ENCODE measurements at regions not wholly inside any gene's neighbourhood (a gene's known extent, or its start where the extent isn't known, plus 50 kb on each side); places are given as distances from the start of the nearest gene placed in this dataset.
"Not testable (repeated sequence)": the region's sequence is repeated elsewhere in the genome, so short reads cannot be mapped to it uniquely, and the experiment has no call there.

- H3K4me3 ChIP-seq (ENCODE audit: low read depth, low read length) = no peak overlapping the region
- H3K27me3 ChIP-seq (ENCODE audit: insufficient read depth, low read length) = peaks cover 15% of the 10 kb centered on the region
- H3K27ac ChIP-seq (ENCODE audit: low read depth, low read length) = no peak overlapping the region
- H3K4me1 ChIP-seq (ENCODE audit: control insufficient read depth, insufficient read depth, low read length, unreplicated experiment) = peaks cover 5% of the 10 kb centered on the region
- no peaks in the 10 kb centered on the region for H3K79me2 ChIP-seq (ENCODE audit: control insufficient read depth, insufficient read depth, low read length, unreplicated experiment)
- H3K36me3 ChIP-seq (ENCODE audit: insufficient read depth, low read length) = no peaks in the 10 kb centered on the region
- H2AFZ ChIP-seq (ENCODE audit: low read length, unreplicated experiment) = no peak overlapping the region
These were observed 206.4 kb upstream of the PELI2 start for GRCh38 chr14:55911776-55912175.

- no peak overlapping the region for H3K27ac ChIP-seq (ENCODE audit: low read depth, low read length)
- H3K36me3 ChIP-seq (ENCODE audit: insufficient read depth, low read length) = no peaks in the 10 kb centered on the region
- no peaks in the 10 kb centered on the region for H3K79me2 ChIP-seq (ENCODE audit: control insufficient read depth, insufficient read depth, low read length, unreplicated experiment)
- H3K4me3 ChIP-seq (ENCODE audit: low read depth, low read length) = no peak overlapping the region
- H3K4me1 ChIP-seq (ENCODE audit: control insufficient read depth, insufficient read depth, low read length, unreplicated experiment) = peaks cover 5% of the 10 kb centered on the region
- H2AFZ ChIP-seq (ENCODE audit: low read length, unreplicated experiment) = no peak overlapping the region
- peaks cover 19% of the 10 kb centered on the region for H3K27me3 ChIP-seq (ENCODE audit: insufficient read depth, low read length)
These were observed 205.9 kb upstream of the PELI2 start for GRCh38 chr14:55912344-55912743.

- Histone ChIP-seq H3K79me2 (ENCODE audit: control insufficient read depth, insufficient read depth, low read length, unreplicated experiment) (no peaks in the 10 kb centered on the region), H2AFZ (ENCODE audit: low read length, unreplicated experiment) (no peak overlapping the region), H3K27ac (ENCODE audit: low read depth, low read length) (no peak overlapping the region), H3K27me3 (ENCODE audit: insufficient read depth, low read length) (peaks cover 19% of the 10 kb centered on the region), H3K4me3 (ENCODE audit: low read depth, low read length) (no peak overlapping the region), H3K36me3 (ENCODE audit: insufficient read depth, low read length) (no peaks in the 10 kb centered on the region), H3K4me1 (ENCODE audit: control insufficient read depth, insufficient read depth, low read length, unreplicated experiment) (peaks cover 5% of the 10 kb centered on the region)
These were observed 204.7 kb upstream of the PELI2 start for GRCh38 chr14:55913324-55914025.

- no peak overlapping the region for H3K4me3 ChIP-seq (ENCODE audit: low read depth, low read length)
- H3K36me3 ChIP-seq (ENCODE audit: insufficient read depth, low read length) = no peaks in the 10 kb centered on the region
These were observed 203.4 kb upstream of the PELI2 start for GRCh38 chr14:55914771-55915170.

DNA sequence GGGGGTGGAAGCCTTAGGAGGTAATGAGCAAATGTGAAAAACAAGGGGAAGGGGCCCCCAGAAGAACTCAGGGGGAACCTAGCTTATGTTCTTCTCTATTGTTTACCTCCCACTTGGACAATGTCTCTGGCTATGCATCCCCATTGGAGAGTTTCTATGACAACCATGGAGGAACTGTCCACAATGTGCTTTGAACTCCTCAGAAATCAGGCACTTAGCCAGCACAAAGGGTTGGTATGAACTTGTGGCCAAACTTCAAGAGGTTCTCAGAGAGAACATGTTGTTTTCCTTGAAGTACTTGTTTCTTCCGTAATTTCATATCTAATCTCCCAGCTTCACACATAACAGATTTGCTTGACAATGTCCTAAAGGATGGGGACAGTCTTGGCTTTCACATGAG lies 202.8 kb upstream of the PELI2 start:
- H3K27ac ChIP-seq (ENCODE audit: low read depth, low read length) = no peak overlapping the region
- no peaks in the 10 kb centered on the region for H3K36me3 ChIP-seq (ENCODE audit: insufficient read depth, low read length)
- H2AFZ ChIP-seq (ENCODE audit: low read length, unreplicated experiment) = no peak overlapping the region
- H3K27me3 ChIP-seq (ENCODE audit: insufficient read depth, low read length) = peaks cover 19% of the 10 kb centered on the region
- H3K4me3 ChIP-seq (ENCODE audit: low read depth, low read length) = no peak overlapping the region
- H3K4me1 ChIP-seq (ENCODE audit: control insufficient read depth, insufficient read depth, low read length, unreplicated experiment) = peaks cover 5% of the 10 kb centered on the region
- H3K79me2 ChIP-seq (ENCODE audit: control insufficient read depth, insufficient read depth, low read length, unreplicated experiment) = no peaks in the 10 kb centered on the region

More at GRCh38 chr14:55914771-55915170, 203.4 kb upstream of the PELI2 start:
- Histone ChIP-seq H3K79me2 (ENCODE audit: control insufficient read depth, insufficient read depth, low read length, unreplicated experiment) (no peaks in the 10 kb centered on the region), H3K4me1 (ENCODE audit: control insufficient read depth, insufficient read depth, low read length, unreplicated experiment) (peaks cover 5% of the 10 kb centered on the region), H3K27ac (ENCODE audit: low read depth, low read length) (no peak overlapping the region), H2AFZ (ENCODE audit: low read length, unreplicated experiment) (no peak overlapping the region), H3K27me3 (ENCODE audit: insufficient read depth, low read length) (peaks cover 19% of the 10 kb centered on the region)

DNA sequence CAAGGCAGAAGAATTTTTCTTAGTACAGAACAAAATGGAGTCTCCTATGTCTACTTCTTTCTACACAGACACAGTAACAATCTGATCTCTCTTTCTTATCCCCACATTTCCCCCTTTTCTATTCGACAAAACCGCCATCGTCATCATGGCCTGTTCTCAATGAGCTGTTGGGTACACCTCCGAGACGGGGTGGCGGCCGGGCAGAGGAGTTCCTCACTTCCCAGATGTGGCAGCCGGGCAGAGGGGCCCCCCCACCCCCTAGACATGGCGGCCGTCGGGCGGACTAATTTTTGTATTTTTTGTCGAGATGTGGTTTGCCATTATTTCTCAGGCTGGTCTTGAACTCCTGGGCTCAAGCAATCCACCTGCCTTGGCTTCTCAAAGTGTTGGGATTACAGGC lies 198.4 kb upstream of the PELI2 start:
- not testable (repeated sequence) for H3K79me2 ChIP-seq (ENCODE audit: control insufficient read depth, insufficient read depth, low read length, unreplicated experiment); H3K4me3 ChIP-seq (ENCODE audit: low read depth, low read length); H2AFZ ChIP-seq (ENCODE audit: low read length, unreplicated experiment); H3K36me3 ChIP-seq (ENCODE audit: insufficient read depth, low read length); H3K4me1 ChIP-seq (ENCODE audit: control insufficient read depth, insufficient read depth, low read length, unreplicated experiment); H3K27ac ChIP-seq (ENCODE audit: low read depth, low read length)
- peaks cover 30% of the 10 kb centered on the region for H3K27me3 ChIP-seq (ENCODE audit: insufficient read depth, low read length)

DNA sequence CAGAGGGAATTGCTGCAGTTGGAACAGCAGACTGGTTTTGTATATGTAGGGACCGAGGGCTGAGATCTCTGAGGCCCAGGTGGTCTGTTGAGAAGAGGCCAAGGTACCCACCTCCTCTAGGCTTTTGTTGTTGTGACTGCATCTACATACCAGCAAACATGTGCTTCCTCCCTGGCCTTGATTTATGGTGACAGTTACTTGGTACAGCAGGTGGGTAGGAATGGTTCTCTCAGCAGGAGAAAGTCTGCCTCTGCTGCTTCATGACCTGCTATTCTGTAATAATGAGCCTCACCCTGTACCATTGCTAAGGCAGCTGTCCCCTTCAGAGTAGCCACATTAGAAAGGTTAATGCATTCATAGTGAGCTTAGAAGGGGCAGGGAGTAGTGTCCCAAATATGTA lies 196.7 kb upstream of the PELI2 start:
- Histone ChIP-seq H3K36me3 (ENCODE audit: insufficient read depth, low read length) (no peaks in the 10 kb centered on the region), H3K27me3 (ENCODE audit: insufficient read depth, low read length) (peaks cover 35% of the 10 kb centered on the region; the same call in 1 of the 2 replicates), H3K4me1 (ENCODE audit: control insufficient read depth, insufficient read depth, low read length, unreplicated experiment) (no peaks in the 10 kb centered on the region), H3K79me2 (ENCODE audit: control insufficient read depth, insufficient read depth, low read length, unreplicated experiment) (no peaks in the 10 kb centered on the region), H3K4me3 (ENCODE audit: low read depth, low read length) (no peak overlapping the region), H2AFZ (ENCODE audit: low read length, unreplicated experiment) (no peak overlapping the region), H3K27ac (ENCODE audit: low read depth, low read length) (no peak overlapping the region)

- no peaks in the 10 kb centered on the region for H3K79me2 ChIP-seq (ENCODE audit: control insufficient read depth, insufficient read depth, low read length, unreplicated experiment)
- peaks cover 37% of the 10 kb centered on the region; the same call in 1 of the 2 replicates for H3K27me3 ChIP-seq (ENCODE audit: insufficient read depth, low read length)
- no peak overlapping the region for H2AFZ ChIP-seq (ENCODE audit: low read length, unreplicated experiment)
- no peaks in the 10 kb centered on the region for H3K36me3 ChIP-seq (ENCODE audit: insufficient read depth, low read length)
- no peaks in the 10 kb centered on the region for H3K4me1 ChIP-seq (ENCODE audit: control insufficient read depth, insufficient read depth, low read length, unreplicated experiment)
- no peak overlapping the region for H3K27ac ChIP-seq (ENCODE audit: low read depth, low read length)
- no peak overlapping the region for H3K4me3 ChIP-seq (ENCODE audit: low read depth, low read length)
These were observed 192.2 kb upstream of the PELI2 start for GRCh38 chr14:55926007-55926406.

DNA sequence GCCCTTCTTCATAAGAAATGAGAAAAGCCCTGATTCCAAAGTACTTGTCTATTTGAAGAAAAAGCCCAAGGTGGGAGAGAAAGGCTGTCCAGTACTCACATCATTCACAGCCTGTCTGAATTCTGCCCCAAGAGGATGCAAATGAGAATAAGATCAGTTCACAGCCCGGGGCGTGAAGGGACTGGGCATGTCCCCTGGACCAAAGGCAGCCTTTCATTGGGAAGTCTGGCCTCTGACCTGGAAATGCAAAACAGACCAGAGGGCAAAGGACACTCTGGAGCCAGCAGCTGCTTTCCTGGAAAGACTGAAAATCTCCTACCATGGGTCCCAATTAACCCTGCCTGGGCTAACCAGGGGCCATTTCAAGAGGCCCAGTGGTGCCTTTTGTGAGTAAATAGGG lies 191.2 kb upstream of the PELI2 start:
- Histone ChIP-seq H3K4me1 (ENCODE audit: control insufficient read depth, insufficient read depth, low read length, unreplicated experiment) (no peaks in the 10 kb centered on the region), H3K27ac (ENCODE audit: low read depth, low read length) (no peak overlapping the region), H3K27me3 (ENCODE audit: insufficient read depth, low read length) (peaks cover 33% of the 10 kb centered on the region; the same call in 1 of the 2 replicates), H2AFZ (ENCODE audit: low read length, unreplicated experiment) (no peak overlapping the region), H3K79me2 (ENCODE audit: control insufficient read depth, insufficient read depth, low read length, unreplicated experiment) (no peaks in the 10 kb centered on the region), H3K4me3 (ENCODE audit: low read depth, low read length) (no peak overlapping the region), H3K36me3 (ENCODE audit: insufficient read depth, low read length) (no peaks in the 10 kb centered on the region)

- Histone ChIP-seq H2AFZ (ENCODE audit: low read length, unreplicated experiment) (no peak overlapping the region), H3K27ac (ENCODE audit: low read depth, low read length) (no peak overlapping the region), H3K79me2 (ENCODE audit: control insufficient read depth, insufficient read depth, low read length, unreplicated experiment) (no peaks in the 10 kb centered on the region), H3K36me3 (ENCODE audit: insufficient read depth, low read length) (no peaks in the 10 kb centered on the region), H3K4me3 (ENCODE audit: low read depth, low read length) (no peak overlapping the region), H3K4me1 (ENCODE audit: control insufficient read depth, insufficient read depth, low read length, unreplicated experiment) (no peaks in the 10 kb centered on the region), H3K27me3 (ENCODE audit: insufficient read depth, low read length) (peaks cover 25% of the 10 kb centered on the region; the same call in 1 of the 2 replicates)
These were observed 189.9 kb upstream of the PELI2 start for GRCh38 chr14:55928276-55928675.

DNA sequence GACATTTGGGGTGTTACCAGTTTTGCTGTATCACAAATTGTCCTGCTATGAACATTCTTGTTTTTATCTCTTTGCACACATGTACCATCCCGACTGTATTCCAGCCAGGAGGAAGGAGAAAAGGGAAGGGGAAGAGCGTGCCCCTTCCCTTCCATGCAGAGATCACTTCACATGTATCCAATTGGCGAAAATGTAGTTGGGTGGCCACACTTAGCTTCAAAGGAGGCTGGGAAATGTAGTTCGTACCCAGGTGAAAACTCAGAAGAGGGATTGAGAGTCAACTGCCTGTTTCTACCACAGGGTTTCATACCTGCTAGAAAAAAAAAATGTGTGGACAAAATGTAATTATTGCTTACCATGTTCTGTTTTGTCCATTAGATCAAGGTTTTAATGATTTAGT lies 189.1 kb upstream of the PELI2 start:
- H3K4me3 ChIP-seq (ENCODE audit: low read depth, low read length) = no peak overlapping the region
- H2AFZ ChIP-seq (ENCODE audit: low read length, unreplicated experiment) = no peak overlapping the region
- H3K4me1 ChIP-seq (ENCODE audit: control insufficient read depth, insufficient read depth, low read length, unreplicated experiment) = no peaks in the 10 kb centered on the region

More for the DNA sequence above, 189.1 kb upstream of the PELI2 start:
- Histone ChIP-seq H3K79me2 (ENCODE audit: control insufficient read depth, insufficient read depth, low read length, unreplicated experiment) (no peaks in the 10 kb centered on the region), H3K27ac (ENCODE audit: low read depth, low read length) (no peak overlapping the region), H3K36me3 (ENCODE audit: insufficient read depth, low read length) (no peaks in the 10 kb centered on the region), H3K27me3 (ENCODE audit: insufficient read depth, low read length) (peaks cover 24% of the 10 kb centered on the region; the same call in 1 of the 2 replicates)
